K562 (cell line): ENCODE measurements at regions not wholly inside any gene's neighbourhood (a gene's known extent, or its start where the extent isn't known, plus 50 kb on each side); places are given as distances from the start of the nearest gene placed in this dataset.

ENCODE experiments used
- CEBPB ChIP-seq: fragments of 450-650 bp; IDR thresholded peaks from 2 replicates; pipeline ENCODE4 v1.6.1; 2016; ENCODE audit warnings: missing genetic modification characterization, missing compliant biosample characterization
- ESRRA ChIP-seq: fragments of 450-650 bp; IDR thresholded peaks from 2 replicates; pipeline ENCODE4 v1.6.1; 2014; ENCODE audit warnings: low read depth, mild to moderate bottlenecking, moderate library complexity, borderline replicate concordance
- HDAC1 ChIP-seq, 2 experiments: fragments of 450-650 bp; IDR thresholded peaks; 2 replicates each; pipeline ENCODE4 v1.6.1; 2016 to 2017; ENCODE audit warnings: inconsistent platforms in 1 of 2, mild to moderate bottlenecking in 1 of 2, moderate library complexity in 1 of 2
- HDAC6 ChIP-seq: IDR thresholded peaks from 2 replicates; pipeline ENCODE4 v1.6.1; 2012; ENCODE audit warnings: low read depth, mild to moderate bottlenecking, control low read depth, inconsistent platforms, low read length, moderate library complexity
- HOXB6 ChIP-seq: fragments of 250-450 bp; sonication (Bioruptor Pico); IDR thresholded peaks from 2 replicates; pipeline ENCODE4 v1.5.1; 2022; ENCODE audit warnings: mild to moderate bottlenecking, borderline replicate concordance
- NONO ChIP-seq, 2 experiments: fragments of 200-400 bp in 1 of 2; fragments of 450-650 bp in 1 of 2; formaldehyde crosslinking in 1 of 2; IDR thresholded peaks; 2 replicates each; pipeline ENCODE4 v1.6.1; 2017; ENCODE audit warnings: low read depth in 2 of 2, mild to moderate bottlenecking in 2 of 2, moderate library complexity in 2 of 2, low read length in 1 of 2
- POLR2AphosphoS5 ChIP-seq: IDR thresholded peaks from 2 replicates; pipeline ENCODE4 v1.6.1; 2011; ENCODE audit warnings: mild to moderate bottlenecking, low read depth, low read length, moderate library complexity; ENCODE audit not compliant: control insufficient read depth, insufficient read depth
- PREB ChIP-seq: sonication (generic); formaldehyde crosslinking; IDR thresholded peaks from 2 replicates; pipeline ENCODE4 v1.8.1; 2023; ENCODE audit warnings: mild to moderate bottlenecking, missing genetic modification reagents
- RAD21 ChIP-seq, 2 experiments: fragments of 250-450 bp in 1 of 2; fragments of 450-650 bp in 1 of 2; sonication (Bioruptor Pico) in 1 of 2; formaldehyde crosslinking in 1 of 2; IDR thresholded peaks in 1 of 2; conservative IDR thresholded peaks in 1 of 2; 2 replicates each; pipeline versions ENCODE4 v1.4.0 to v1.8.0; 2020 to 2022; ENCODE audit warnings: mild to moderate bottlenecking in 2 of 2, moderate library complexity in 1 of 2
- SP1 ChIP-seq: sonication (generic); formaldehyde crosslinking; IDR thresholded peaks from 2 replicates; pipeline ENCODE4 v1.8.1; 2022; ENCODE audit warnings: mild to moderate bottlenecking, missing genetic modification reagents
- ZNF695 ChIP-seq: fragments of 450-650 bp; formaldehyde crosslinking; IDR thresholded peaks from 2 replicates; pipeline ENCODE4 v1.4.0; 2020; ENCODE audit warnings: mild to moderate bottlenecking, moderate library complexity

DNA sequence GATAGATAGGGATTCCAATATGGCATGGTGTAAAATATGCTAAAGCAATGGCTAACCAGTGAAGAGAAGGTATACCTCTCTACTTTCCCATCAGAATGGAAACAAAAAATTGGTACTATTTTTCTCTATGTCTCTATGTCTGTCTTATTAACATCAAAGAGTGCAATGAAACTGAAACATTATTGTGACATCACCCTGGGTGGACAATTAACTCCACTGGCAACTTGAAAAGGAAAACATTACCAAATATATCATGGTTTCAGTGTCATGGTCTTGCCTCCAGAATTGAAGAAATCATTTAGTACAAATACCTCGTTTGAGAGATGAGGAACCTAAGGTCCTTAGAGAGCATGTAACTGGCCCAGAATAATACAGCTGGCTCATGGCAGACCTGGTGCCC is 1132.5 kb upstream of the MAP3K7 start:
- TF ChIP-seq CEBPB (tag) (no peak), HDAC6 (no peak), PREB (CRISPR knock-in tag) (no peak), HDAC1 (IDR thresholded peaks at IDR 0.05) (no peak), SP1 (CRISPR knock-in tag) (no peak), RAD21 (CRISPR knock-in tag; conservative IDR thresholded peaks at IDR 0.05 in 1 of 2, IDR thresholded peaks at IDR 0.05 in 1 of 2) (no peak), NONO (IDR thresholded peaks at IDR 0.05; ENCODE audit: low read depth in 2 of 2, low read length in 1 of 2) (no peak), POLR2AphosphoS5 (no peak), ESRRA (no peak), HOXB6 (CRISPR knock-in tag) (no peak), ZNF695 (CRISPR knock-in tag) (no peak)
